HG02938 (cell line): ENCODE measurements at regions not wholly inside any gene's neighbourhood (a gene's known extent, or its start where the extent isn't known, plus 50 kb on each side); places are given as distances from the start of the nearest gene placed in this dataset.
"Not testable (repeated sequence)": the region's sequence is repeated elsewhere in the genome, so short reads cannot be mapped to it uniquely, and the experiment has no call there.

Experiments used
- ATAC-seq: cut with Tn5 transposase; IDR thresholded peaks from one replicate; pipeline ENCODE4 v1.9.1; 2021; ENCODE audit warnings: mild to moderate bottlenecking, moderate library complexity; ENCODE audit not compliant: unreplicated experiment

GRCh38 chr3:26108846-26109489, 319.1 kb downstream of the OXSM start:
- no peak for ATAC-seq

DNA sequence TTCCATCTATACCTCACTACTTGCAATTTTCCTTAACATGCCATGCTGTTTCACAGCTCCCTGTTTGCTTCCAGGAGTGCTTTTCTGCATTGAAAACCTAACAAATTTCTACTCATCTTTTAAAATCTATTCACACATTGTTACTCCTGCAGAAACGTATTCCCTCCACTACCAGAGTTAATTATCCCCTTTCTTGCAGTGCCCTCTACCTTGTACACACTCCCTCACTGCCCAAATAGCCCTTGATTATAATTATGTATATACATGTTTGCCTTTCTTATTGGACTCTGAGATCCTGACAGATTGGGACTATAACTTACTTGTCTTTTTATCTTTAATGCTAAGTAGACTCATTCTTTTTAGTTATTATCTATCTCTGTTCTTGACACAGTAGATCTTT, 325.0 kb downstream of the OXSM start:
- ATAC-seq, result no peak

DNA sequence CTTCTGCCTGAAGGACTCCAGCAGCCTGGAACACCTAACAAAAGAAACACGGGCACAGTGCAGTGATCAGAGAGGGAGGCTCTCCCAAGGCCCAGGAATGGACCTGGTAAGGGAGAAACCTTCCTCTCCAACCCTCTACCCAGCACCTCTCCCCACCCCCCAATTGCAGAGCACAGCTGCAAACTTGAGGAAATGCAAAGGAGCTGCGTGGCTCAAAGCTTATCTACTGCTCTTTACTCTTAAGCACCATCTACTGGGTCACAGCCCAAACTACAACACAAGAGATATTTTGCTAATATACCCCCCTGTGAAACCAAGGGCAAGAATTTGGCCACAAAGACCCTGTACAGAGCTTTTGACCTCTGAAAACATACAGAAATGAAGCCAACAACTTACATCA, 328.3 kb downstream of the OXSM start:
- ATAC-seq, result peak; percentile 69

GRCh38 chr3:26132942-26133341, 343.1 kb downstream of the OXSM start:
- no peak for ATAC-seq

DNA sequence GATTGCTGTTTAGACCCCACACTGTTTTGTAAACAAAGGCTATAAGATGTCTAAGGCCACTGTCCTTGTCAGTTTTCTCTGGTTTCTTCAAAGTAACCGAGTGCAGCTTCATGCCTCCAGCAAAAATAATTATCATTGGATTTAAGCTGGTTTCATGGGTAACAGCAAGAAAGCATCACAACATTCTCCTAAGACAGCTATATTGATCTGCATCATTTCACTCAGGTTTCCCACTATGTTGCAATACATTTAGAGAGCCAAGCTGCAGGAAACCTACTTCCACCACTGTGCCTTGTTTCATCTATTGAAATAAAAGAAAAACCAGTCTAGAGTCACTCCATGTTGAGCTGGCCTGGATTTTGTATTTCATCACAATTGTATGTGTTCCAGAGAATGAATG, 351.4 kb downstream of the OXSM start:
- no peak for ATAC-seq

GRCh38 chr3:26145769-26146168, 355.9 kb downstream of the OXSM start:
- no peak for ATAC-seq

- ATAC-seq, result not testable (repeated sequence)
Measured at GRCh38 chr3:26157428-26157827, 367.5 kb downstream of the OXSM start.

GRCh38 chr3:26171006-26171405, 381.1 kb downstream of the OXSM start:
- ATAC-seq, result no peak

GRCh38 chr3:26191556-26191955, 401.7 kb downstream of the OXSM start:
- ATAC-seq, result no peak

DNA sequence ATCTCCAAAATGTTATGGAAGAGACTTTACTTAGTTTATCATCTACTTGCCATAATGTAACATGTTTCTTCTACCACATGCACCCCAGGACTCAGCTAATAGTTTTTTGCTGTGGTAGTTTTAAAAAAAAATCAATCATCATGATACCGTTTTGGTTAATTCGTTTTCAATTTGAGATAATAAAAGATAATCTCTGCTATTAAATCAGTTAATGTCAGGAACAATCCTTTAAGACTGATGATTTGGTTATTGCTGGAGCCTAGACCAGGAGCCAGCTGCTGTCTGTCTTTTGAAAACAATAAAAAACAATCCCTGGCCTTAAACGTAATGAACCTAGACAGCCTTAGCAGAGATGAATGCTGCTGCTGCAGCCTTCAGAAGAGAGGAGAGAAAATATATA, 403.7 kb downstream of the OXSM start:
- ATAC-seq, result no peak

DNA sequence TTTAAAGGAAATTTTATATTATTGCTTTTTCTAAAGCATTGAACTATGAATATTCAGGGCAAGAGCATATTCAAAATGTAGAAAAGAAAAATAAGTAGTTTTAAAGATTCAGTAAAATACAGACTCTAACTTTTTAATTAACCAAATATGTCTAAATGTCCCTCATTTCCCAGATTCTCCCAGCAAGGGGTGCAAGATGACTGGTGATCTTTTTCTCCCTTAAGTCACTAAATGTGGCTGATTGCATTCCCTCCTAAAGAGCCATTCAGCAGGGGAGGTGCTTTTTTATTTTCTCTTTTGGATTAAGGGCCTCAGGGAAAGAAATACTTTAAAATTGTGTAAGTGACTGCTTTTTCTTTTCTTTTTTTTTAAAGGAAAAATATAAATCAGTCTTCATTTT, 406.9 kb downstream of the OXSM start:
- ATAC-seq, result no peak

GRCh38 chr3:26198609-26199008, 408.7 kb downstream of the OXSM start:
- ATAC-seq, result no peak

GRCh38 chr3:26202169-26202568, 412.3 kb downstream of the OXSM start:
- ATAC-seq, result no peak

GRCh38 chr3:26205475-26205874, 415.6 kb downstream of the OXSM start:
- no peak for ATAC-seq

- ATAC-seq, result no peak
Measured at GRCh38 chr3:26208201-26208600, 414.4 kb upstream of the LRRC3B start.

DNA sequence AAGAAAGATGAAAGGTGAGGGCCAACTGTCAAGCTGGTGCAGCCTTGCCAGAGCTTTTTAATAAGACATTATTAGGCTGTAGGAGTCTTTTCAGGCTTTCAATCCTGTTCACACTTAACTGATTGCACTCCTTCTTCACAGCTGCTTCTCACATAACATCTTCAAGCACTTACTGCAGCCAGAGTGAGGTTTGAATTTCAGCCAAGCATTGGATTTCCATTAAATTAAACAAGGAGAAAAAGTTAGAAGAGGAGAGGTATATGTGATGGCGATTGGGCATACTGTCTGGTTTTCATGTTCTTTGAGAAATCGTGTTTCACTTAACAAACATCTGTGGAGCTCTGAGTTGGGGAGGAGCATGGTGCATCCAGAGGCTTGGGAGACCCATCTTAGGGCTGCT, 392.8 kb upstream of the LRRC3B start:
- ATAC-seq, result no peak

- ATAC-seq, result no peak
Measured at GRCh38 chr3:26233374-26233773, 389.2 kb upstream of the LRRC3B start.

DNA sequence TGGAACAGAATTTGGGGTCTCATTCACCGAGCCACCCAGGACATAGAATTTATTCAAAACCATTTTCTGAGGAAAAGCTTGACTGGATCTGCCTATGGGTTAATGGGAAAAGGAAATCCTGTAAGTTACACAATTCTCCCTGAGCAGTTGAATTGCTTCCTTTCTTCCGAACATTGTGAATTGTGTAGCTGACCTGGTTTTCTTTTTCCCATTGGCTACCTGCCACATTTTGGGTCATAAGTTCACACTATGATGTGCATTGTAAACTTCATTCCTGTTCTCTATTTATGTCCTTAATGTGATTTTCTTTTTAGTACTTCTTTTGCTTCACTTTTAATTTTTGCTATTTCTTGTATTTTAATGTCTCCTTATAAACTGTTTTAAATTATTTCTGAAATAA, 386.0 kb upstream of the LRRC3B start:
- no peak for ATAC-seq

GRCh38 chr3:26237036-26237682, 385.4 kb upstream of the LRRC3B start:
- no peak for ATAC-seq

DNA sequence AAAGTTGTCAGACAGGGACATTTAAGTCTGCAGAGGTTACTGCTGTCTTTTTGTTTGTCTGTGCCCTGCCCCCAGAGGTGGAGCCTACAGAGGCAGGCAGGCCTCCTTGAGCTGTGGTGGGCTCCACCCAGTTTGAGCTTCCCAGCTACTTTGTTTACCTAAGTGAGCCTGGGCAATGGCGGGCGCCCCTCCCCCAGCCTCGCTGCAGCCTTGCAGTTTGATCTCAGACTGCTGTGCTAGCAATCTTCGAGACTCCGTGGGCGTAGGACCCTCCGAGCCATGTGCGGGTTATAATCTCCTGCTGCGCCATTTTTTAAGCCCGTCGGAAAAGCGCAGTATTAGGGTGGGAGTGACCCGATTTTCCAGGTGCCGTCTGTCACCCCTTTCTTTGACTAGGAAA, 378.0 kb upstream of the LRRC3B start:
- ATAC-seq, result not testable (repeated sequence)

GRCh38 chr3:26245236-26245635, 377.3 kb upstream of the LRRC3B start:
- no peak for ATAC-seq

- ATAC-seq, result no peak
Measured at GRCh38 chr3:26246901-26247300, 375.7 kb upstream of the LRRC3B start.

DNA sequence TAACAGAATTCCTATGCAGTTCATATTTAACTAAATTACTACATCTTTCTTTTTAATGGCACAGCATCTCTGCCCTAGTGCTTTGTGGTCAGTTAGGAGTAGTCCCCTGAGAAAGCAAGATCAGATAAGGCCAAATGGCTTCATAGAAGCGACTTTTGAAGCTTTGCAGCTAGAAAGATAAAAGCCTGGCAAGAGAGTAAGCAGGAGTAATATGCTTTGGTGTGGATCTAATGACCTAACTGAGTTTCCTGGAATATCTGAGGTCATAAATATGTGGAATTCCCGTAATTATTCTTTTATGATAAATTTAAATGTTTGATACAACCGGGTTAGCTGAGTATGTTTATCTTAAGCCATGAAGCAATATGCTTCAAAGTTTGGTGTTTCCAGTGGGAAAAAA, 374.9 kb upstream of the LRRC3B start:
- ATAC-seq, result no peak
